HepG2 (cell line): ENCODE measurements at regions not wholly inside any gene's neighbourhood (a gene's known extent, or its start where the extent isn't known, plus 50 kb on each side); places are given as distances from the start of the nearest gene placed in this dataset.

Experiments used
- ATAC-seq: fragments of 200-7000 bp; cut with Tn5 transposase; 3 replicates; pipeline ENCODE4 v1.9.1; 2020; ENCODE audit warnings: mild to moderate bottlenecking, moderate library complexity
- BruUV-seq: library from RNA; stranded (reverse); fragments of 400-500 nt; replicated peaks from 2 replicates; lab custom pipeline; 2021; lab: Mats Ljungman, UMichigan
- CTCF ChIA-PET: fragments of 300-600 bp; formaldehyde crosslinking; extraction: SDS; loops from one replicate; lab custom pipeline; 2021; ENCODE audit warnings: low total read pairs, inconsistent platforms, low intra/inter-chr PET ratio; lab: Yijun Ruan, JAX
- POLR2A ChIA-PET: fragments of 350-600 bp; sonication (Branson Sonifier 250); formaldehyde crosslinking; loops from one replicate; lab custom pipeline; 2020; ENCODE audit warnings: antibody characterized with exemption, inconsistent platforms; lab: Yijun Ruan, JAX
- DNase-seq: peaks from one replicate; pipeline ENCODE4 v3.0.0-alpha.2; 2015; ENCODE audit warnings: low spot score
- FAIRE-seq: peaks from 3 replicates; lab custom pipeline; 2011; peaks lifted over from hg19 to GRCh38; lab: Jason Lieb, UNC
- H2AFZ ChIP-seq: one replicate; pipeline ENCODE4 v1.6.1; 2011; ENCODE audit warnings: low read length, inconsistent platforms
- H3K27ac ChIP-seq: fragments of 300-600 bp; 3 replicates; pipeline ENCODE4 v1.8.0; 2011; ENCODE audit warnings: mixed run types, mild to moderate bottlenecking, mixed read lengths, low read length, inconsistent platforms; ENCODE audit not compliant: insufficient read depth; ENCODE audit errors: extremely low read length
- H3K27me3 ChIP-seq, 2 experiments: fragments of 200-600 bp in 1 of 2; 2 replicates in 1 of 2; 3 replicates in 1 of 2; pipeline versions ENCODE4 v1.6.0 to v1.8.0; 2011; ENCODE audit warnings: low read length in 2 of 2, mild to moderate bottlenecking in 2 of 2, moderate library complexity in 2 of 2, inconsistent platforms in 1 of 2; ENCODE audit not compliant: insufficient read depth in 2 of 2, control insufficient read depth in 1 of 2
- H3K36me3 ChIP-seq, 2 experiments: fragments of 200-600 bp in 1 of 2; replicated peaks in 1 of 2; 2 replicates in 1 of 2; 3 replicates in 1 of 2; pipeline versions ENCODE4 v1.5.1 to v1.8.0; 2011; ENCODE audit warnings: low read length in 2 of 2, inconsistent platforms in 1 of 2; ENCODE audit not compliant: insufficient read depth in 2 of 2, control insufficient read depth in 1 of 2
- H3K4me1 ChIP-seq: 2 replicates; pipeline ENCODE4 v1.5.1; 2012; ENCODE audit warnings: low read length, inconsistent platforms; ENCODE audit not compliant: insufficient read depth
- H3K4me2 ChIP-seq: 2 replicates; pipeline ENCODE4 v1.6.0; 2011; ENCODE audit warnings: low read depth, low read length, inconsistent platforms
- H3K4me3 ChIP-seq, 3 experiments: fragments of 200-600 bp in 1 of 3; sonication (generic), shearing (Covaris generic) in 1 of 3; replicated peaks in 1 of 3; 2 replicates each; pipeline ENCODE4 v1.5.1; 2011 to 2016; ENCODE audit warnings: low read length in 3 of 3, inconsistent platforms in 2 of 3, low read depth in 2 of 3, mild to moderate bottlenecking in 2 of 3, control low read depth in 1 of 3, mixed read lengths in 1 of 3; ENCODE audit not compliant: insufficient read depth in 1 of 3
- H3K79me2 ChIP-seq: one replicate; pipeline ENCODE4 v1.6.1; 2011; ENCODE audit warnings: low read length, inconsistent platforms; ENCODE audit not compliant: insufficient read depth
- H3K9ac ChIP-seq: 2 replicates; pipeline ENCODE4 v1.6.0; 2011; ENCODE audit warnings: mild to moderate bottlenecking, low read depth, low read length, inconsistent platforms; ENCODE audit not compliant: insufficient read depth
- H3K9me3 ChIP-seq: 2 replicates; pipeline ENCODE4 v1.5.1; 2012; ENCODE audit warnings: mild to moderate bottlenecking, low read length
- H4K20me1 ChIP-seq: 2 replicates; pipeline ENCODE4 v1.6.0; 2011; ENCODE audit warnings: inconsistent platforms, mild to moderate bottlenecking, low read length, moderate library complexity; ENCODE audit not compliant: insufficient read depth
- ASH2L ChIP-seq: fragments of 300-600, 200-600 bp; sonication (generic); IDR thresholded peaks from 2 replicates; pipeline ENCODE4 v1.7.0; 2017; ENCODE audit warnings: low read depth, mild to moderate bottlenecking, moderate library complexity, mixed read lengths, low read length; ENCODE audit not compliant: insufficient read length
- KDM6A ChIP-seq: IDR thresholded peaks from 2 replicates; pipeline ENCODE4 v1.6.1; 2016; ENCODE audit warnings: low read depth
- MEF2D ChIP-seq: sonication (generic); formaldehyde crosslinking; IDR thresholded peaks from 2 replicates; pipeline ENCODE4 v1.5.1; 2020; ENCODE audit warnings: mild to moderate bottlenecking, missing genetic modification reagents
- NBN ChIP-seq: fragments of 450-650 bp; conservative IDR thresholded peaks from 2 replicates; pipeline ENCODE4 v1.6.1; 2017
- REPIN1 ChIP-seq: sonication (generic); formaldehyde crosslinking; IDR thresholded peaks from 2 replicates; pipeline ENCODE4 v1.8.0; 2022; ENCODE audit warnings: missing genetic modification reagents, low read depth, mild to moderate bottlenecking, borderline replicate concordance
- SOX6 ChIP-seq, 2 experiments: fragments of 450-650 bp in 1 of 2; sonication (generic) in 1 of 2; formaldehyde crosslinking in 1 of 2; IDR thresholded peaks; 2 replicates each; pipeline versions ENCODE4 v1.4.0 to v1.6.1; 2017 to 2020; ENCODE audit warnings: antibody characterized with exemption in 1 of 2, mild to moderate bottlenecking in 1 of 2, missing genetic modification reagents in 1 of 2
- SP5 ChIP-seq: IDR thresholded peaks from 2 replicates; pipeline ENCODE4 v1.6.1; 2016; ENCODE audit warnings: low read depth, borderline replicate concordance
- ZFX ChIP-seq: sonication (generic); formaldehyde crosslinking; IDR thresholded peaks from 2 replicates; pipeline ENCODE4 v1.4.0; 2020; ENCODE audit warnings: mild to moderate bottlenecking, low read depth, missing genetic modification reagents, moderate library complexity
- ZNF143 ChIP-seq: sonication (generic); formaldehyde crosslinking; IDR thresholded peaks from 2 replicates; pipeline ENCODE4 v1.4.0; 2020; ENCODE audit warnings: missing genetic modification reagents
- WGBS: methylation state at CpG from one replicate; pipeline ENCODE4 v1.1.6; 2017; ENCODE audit warnings: low lambda C conversion rate; 5-methylcytosine and 5-hydroxymethylcytosine counted together
- in situ Hi-C: cut with HindIII; loops from 2 replicates; pipeline ENCODE4 v1.10.0; 2017; ENCODE audit warnings: low pct_unique_long_range_greater_than_20kb; ENCODE audit not compliant: extremely low pct_ligation_motif_present
- intact Hi-C: fragments of 100-400 bp; cut with micrococcal nuclease; formaldehyde crosslinking; loops from one replicate; pipeline ENCODE4 v1.10.0; 2022; ENCODE audit not compliant: unreplicated experiment
- TF ChIP-seq, protein P1 (sequence below): sonication (generic); formaldehyde crosslinking; IDR thresholded peaks from 2 replicates; pipeline ENCODE4 v1.9.0; 2021; ENCODE audit warnings: missing genetic modification reagents, borderline replicate concordance
- TF ChIP-seq, protein P2 (sequence below): sonication (generic); formaldehyde crosslinking; IDR thresholded peaks from 2 replicates; pipeline ENCODE4 v1.5.0; 2020; ENCODE audit warnings: mild to moderate bottlenecking, missing genetic modification reagents
- TF ChIP-seq, protein P3 (sequence below): sonication (generic); formaldehyde crosslinking; IDR thresholded peaks from 2 replicates; pipeline ENCODE4 v1.5.1; 2020; ENCODE audit warnings: missing genetic modification reagents, mild to moderate bottlenecking, borderline replicate concordance

DNA sequence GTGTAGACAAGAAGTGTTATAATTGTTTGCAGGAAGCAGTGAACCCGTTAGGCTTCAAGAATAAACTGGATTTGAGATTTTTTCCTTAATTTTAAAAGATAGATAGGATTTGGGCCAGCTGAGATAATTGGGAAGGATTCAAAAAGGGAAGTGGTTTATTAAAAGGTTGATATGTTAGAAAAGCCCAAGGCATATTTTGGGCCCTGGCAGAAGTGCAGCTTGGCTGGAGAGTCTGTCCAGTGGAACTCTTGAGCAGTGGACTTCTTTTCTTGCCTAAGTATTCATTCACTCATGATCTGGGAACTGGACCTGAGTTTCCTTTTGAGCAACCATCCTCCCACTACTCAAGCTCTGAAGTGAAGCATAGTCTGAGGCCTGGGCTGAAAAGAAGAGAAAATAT, 433.4 kb downstream of the ZSWIM6 start:
- Histone ChIP-seq H3K9ac (no peak overlapping the region), H2AFZ (no peak overlapping the region), H3K4me3 (no peak overlapping the region), H3K4me2 (no peak overlapping the region), H3K4me1 (no peaks in the 10 kb centered on the region), H3K79me2 (no peaks in the 10 kb centered on the region), H3K36me3 (no peaks in the 10 kb centered on the region), H3K27me3 (no peaks in the 10 kb centered on the region; a peak in 1 of 5 replicates), H3K27ac (no peak overlapping the region), H4K20me1 (no peaks in the 10 kb centered on the region), H3K9me3 (no peaks in the 10 kb centered on the region)
- CTCF ChIA-PET = no interaction called here
- POLR2A ChIA-PET = no interaction called here
- intact Hi-C loops (loop anchor here (5.0 kb wide), 2 partner anchors 167 to 377 kb away; no protein-coding TSS in a partner anchor), in situ Hi-C loops (no loop called here)
- WGBS = 0% methylated on average over 1 of the region's 1 CpG
- FAIRE-seq (no peak), DNase-seq (no peak), ATAC-seq (no peak)
- BruUV-seq = no TSS peak
- no peak for TF ChIP-seq MEF2D (CRISPR knock-in tag)
- TF ChIP-seq SOX6 (IDR thresholded peaks at IDR 0.05) = no peak
- no peak for TF ChIP-seq SOX6 (CRISPR knock-in tag; IDR thresholded peaks at IDR 0.05)
- no peak for TF ChIP-seq KDM6A (CRISPR knock-in tag)
- no peak for TF ChIP-seq ZFX (CRISPR knock-in tag)
- no peak for TF ChIP-seq ASH2L
- no peak for TF ChIP-seq NBN
- TF ChIP-seq, protein P1, sequence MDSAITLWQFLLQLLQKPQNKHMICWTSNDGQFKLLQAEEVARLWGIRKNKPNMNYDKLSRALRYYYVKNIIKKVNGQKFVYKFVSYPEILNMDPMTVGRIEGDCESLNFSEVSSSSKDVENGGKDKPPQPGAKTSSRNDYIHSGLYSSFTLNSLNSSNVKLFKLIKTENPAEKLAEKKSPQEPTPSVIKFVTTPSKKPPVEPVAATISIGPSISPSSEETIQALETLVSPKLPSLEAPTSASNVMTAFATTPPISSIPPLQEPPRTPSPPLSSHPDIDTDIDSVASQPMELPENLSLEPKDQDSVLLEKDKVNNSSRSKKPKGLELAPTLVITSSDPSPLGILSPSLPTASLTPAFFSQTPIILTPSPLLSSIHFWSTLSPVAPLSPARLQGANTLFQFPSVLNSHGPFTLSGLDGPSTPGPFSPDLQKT (CRISPR knock-in tag) = no peak
- TF ChIP-seq, protein P2, sequence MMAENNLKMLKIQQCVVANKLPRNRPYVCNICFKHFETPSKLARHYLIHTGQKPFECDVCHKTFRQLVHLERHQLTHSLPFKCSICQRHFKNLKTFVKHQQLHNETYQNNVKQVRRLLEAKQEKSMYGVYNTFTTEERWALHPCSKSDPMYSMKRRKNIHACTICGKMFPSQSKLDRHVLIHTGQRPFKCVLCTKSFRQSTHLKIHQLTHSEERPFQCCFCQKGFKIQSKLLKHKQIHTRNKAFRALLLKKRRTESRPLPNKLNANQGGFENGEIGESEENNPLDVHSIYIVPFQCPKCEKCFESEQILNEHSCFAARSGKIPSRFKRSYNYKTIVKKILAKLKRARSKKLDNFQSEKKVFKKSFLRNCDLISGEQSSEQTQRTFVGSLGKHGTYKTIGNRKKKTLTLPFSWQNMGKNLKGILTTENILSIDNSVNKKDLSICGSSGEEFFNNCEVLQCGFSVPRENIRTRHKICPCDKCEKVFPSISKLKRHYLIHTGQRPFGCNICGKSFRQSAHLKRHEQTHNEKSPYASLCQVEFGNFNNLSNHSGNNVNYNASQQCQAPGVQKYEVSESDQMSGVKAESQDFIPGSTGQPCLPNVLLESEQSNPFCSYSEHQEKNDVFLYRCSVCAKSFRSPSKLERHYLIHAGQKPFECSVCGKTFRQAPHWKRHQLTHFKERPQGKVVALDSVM (CRISPR knock-in tag) = no peak
- TF ChIP-seq REPIN1 (CRISPR knock-in tag) = no peak
- no peak for TF ChIP-seq SP5
- TF ChIP-seq, protein P3, sequence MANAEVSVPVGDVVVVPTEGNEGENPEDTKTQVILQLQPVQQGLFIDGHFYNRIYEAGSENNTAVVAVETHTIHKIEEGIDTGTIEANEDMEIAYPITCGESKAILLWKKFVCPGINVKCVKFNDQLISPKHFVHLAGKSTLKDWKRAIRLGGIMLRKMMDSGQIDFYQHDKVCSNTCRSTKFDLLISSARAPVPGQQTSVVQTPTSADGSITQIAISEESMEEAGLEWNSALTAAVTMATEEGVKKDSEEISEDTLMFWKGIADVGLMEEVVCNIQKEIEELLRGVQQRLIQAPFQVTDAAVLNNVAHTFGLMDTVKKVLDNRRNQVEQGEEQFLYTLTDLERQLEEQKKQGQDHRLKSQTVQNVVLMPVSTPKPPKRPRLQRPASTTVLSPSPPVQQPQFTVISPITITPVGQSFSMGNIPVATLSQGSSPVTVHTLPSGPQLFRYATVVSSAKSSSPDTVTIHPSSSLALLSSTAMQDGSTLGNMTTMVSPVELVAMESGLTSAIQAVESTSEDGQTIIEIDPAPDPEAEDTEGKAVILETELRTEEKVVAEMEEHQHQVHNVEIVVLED (CRISPR knock-in tag) = no peak
- no peak for TF ChIP-seq ZNF143 (CRISPR knock-in tag)
